GM12891 (cell line): ENCODE measurements at regions not wholly inside any gene's neighbourhood (a gene's known extent, or its start where the extent isn't known, plus 50 kb on each side); places are given as distances from the start of the nearest gene placed in this dataset.

ENCODE experiments used
- POLR2A ChIP-seq: IDR thresholded peaks from 2 replicates; pipeline ENCODE4 v1.6.1; 2011; ENCODE audit warnings: low read depth, low read length, control low read depth
- POLR2AphosphoS5 ChIP-seq: IDR thresholded peaks from 2 replicates; pipeline ENCODE4 v1.6.1; 2011; ENCODE audit warnings: low read depth, low read length, control low read depth

GRCh38 chr2:122019724-122020123 is 264.3 kb downstream of the TSN start:
- no peak for TF ChIP-seq POLR2AphosphoS5
- no peak for TF ChIP-seq POLR2A
